Left lung (tissue), 4 donors: ENCODE measurements at regions not wholly inside any gene's neighbourhood (a gene's known extent, or its start where the extent isn't known, plus 50 kb on each side); places are given as distances from the start of the nearest gene placed in this dataset.

Experiments used
- ATAC-seq: fragments of 200-7000 bp; cut with Tn5 transposase; one replicate; pipeline ENCODE4 v1.9.1; 2020; ENCODE audit warnings: moderate library complexity
- DNase-seq, 4 donors: peaks; one replicate each; pipeline ENCODE4 v3.0.0-alpha.2; 2013 to 2020
- H3K27ac ChIP-seq, 2 donors: fragments of 200-600 bp; sonication (generic) in 1 of 2; one replicate each; pipeline versions ENCODE4 v1.5.0 to v1.8.0; 2020 to 2021
- H3K27me3 ChIP-seq, 2 donors: fragments of 200-600 bp; sonication (generic) in 1 of 2; one replicate each; pipeline versions ENCODE4 v1.5.0 to v1.8.0; 2020 to 2021
- H3K36me3 ChIP-seq, 2 donors: fragments of 200-600 bp; sonication (generic) in 1 of 2; one replicate each; pipeline versions ENCODE4 v1.5.0 to v1.8.0; 2020 to 2021
- H3K4me1 ChIP-seq, 2 donors: fragments of 200-600 bp; one replicate each; pipeline ENCODE4 v1.8.0; 2021
- H3K4me3 ChIP-seq, 2 donors: fragments of 200-600 bp; sonication (generic) in 1 of 2; one replicate each; pipeline versions ENCODE4 v1.5.0 to v1.8.0; 2020 to 2021; ENCODE audit warnings: mild to moderate bottlenecking in 1 of 2
- H3K9me3 ChIP-seq, 2 donors: fragments of 200-600 bp; sonication (generic) in 1 of 2; one replicate each; pipeline versions ENCODE4 v1.5.0 to v1.8.0; 2020 to 2021
- intact Hi-C, 2 donors: fragments of 100-400 bp; cut with DNase I; formaldehyde crosslinking; loops; one replicate each; pipeline versions ENCODE4 v1.11.2 to v1.14.2; 2022
- TF ChIP-seq, protein P1 (sequence below), 2 donors: fragments of 200-600 bp; sonication (generic) in 1 of 2; IDR thresholded peaks; one replicate each; pipeline versions ENCODE4 v1.5.0 to v1.8.0; 2021; ENCODE audit warnings: antibody characterized with exemption in 2 of 2
- donor health status: DM: no; HTN: yes; CAD: no.
- donor health status: DM: no; HTN: no; CAD: no.

DNA sequence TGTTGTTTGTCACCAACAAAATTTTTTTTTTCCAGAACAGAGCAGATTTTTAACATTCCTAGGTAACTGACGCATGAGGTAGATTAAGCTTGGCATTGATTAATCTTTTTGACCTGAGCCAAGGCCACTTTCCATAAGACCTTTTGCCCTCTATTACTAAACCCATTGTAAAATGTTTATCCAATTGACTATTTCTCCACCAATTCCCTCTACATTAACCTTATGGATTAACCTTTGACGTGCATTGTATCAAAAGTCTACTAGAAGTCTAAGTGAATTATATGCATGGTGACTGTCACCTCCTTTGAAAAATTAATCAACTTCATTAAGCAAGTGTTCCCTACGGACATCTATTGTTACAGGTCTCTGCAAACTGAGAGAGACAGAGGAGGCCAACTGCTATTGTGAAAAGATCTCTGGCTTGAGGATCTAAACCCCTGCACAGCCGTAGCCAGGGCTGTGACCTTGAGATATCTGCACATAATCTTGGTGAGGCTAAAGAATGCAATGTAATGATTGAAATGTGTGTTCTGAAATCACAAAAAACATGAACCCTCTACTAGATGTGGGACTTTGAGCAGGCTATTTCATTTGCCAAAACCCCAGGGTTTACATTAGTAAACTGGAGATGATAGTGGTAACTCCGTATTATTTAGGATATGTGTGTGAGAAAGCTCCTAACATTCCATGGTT is 632.2 kb downstream of the TLR4 start:
- intact Hi-C loops, result no loop called here
- H3K4me3 ChIP-seq, result no peak overlapping the region
- no peaks in the 10 kb centered on the region for H3K4me1 ChIP-seq

GRCh38 chr9:118336943-118337330 is 632.7 kb downstream of the TLR4 start:
- intact Hi-C loops, result no loop called here
- ATAC-seq (no peak), DNase-seq (no peak)
- Histone ChIP-seq H3K4me3 (no peak overlapping the region), H3K27me3 (no peaks in the 10 kb centered on the region), H3K36me3 (no peaks in the 10 kb centered on the region), H3K9me3 (no peaks in the 10 kb centered on the region), H3K27ac (no peak overlapping the region), H3K4me1 (no peaks in the 10 kb centered on the region)
- TF ChIP-seq, protein P1, sequence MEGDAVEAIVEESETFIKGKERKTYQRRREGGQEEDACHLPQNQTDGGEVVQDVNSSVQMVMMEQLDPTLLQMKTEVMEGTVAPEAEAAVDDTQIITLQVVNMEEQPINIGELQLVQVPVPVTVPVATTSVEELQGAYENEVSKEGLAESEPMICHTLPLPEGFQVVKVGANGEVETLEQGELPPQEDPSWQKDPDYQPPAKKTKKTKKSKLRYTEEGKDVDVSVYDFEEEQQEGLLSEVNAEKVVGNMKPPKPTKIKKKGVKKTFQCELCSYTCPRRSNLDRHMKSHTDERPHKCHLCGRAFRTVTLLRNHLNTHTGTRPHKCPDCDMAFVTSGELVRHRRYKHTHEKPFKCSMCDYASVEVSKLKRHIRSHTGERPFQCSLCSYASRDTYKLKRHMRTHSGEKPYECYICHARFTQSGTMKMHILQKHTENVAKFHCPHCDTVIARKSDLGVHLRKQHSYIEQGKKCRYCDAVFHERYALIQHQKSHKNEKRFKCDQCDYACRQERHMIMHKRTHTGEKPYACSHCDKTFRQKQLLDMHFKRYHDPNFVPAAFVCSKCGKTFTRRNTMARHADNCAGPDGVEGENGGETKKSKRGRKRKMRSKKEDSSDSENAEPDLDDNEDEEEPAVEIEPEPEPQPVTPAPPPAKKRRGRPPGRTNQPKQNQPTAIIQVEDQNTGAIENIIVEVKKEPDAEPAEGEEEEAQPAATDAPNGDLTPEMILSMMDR (IDR thresholded peaks at IDR 0.05), result no peak

More for the DNA sequence above, 632.2 kb downstream of the TLR4 start:
- TF ChIP-seq, protein P1 (IDR thresholded peaks at IDR 0.05), result no peak
- ATAC-seq (no peak), DNase-seq (no peak)
- no peaks in the 10 kb centered on the region for H3K36me3 ChIP-seq
- H3K27me3 ChIP-seq, result no peaks in the 10 kb centered on the region
- no peak overlapping the region for H3K27ac ChIP-seq
- H3K9me3 ChIP-seq, result no peaks in the 10 kb centered on the region

- DNase-seq (no peak), ATAC-seq (no peak)
- TF ChIP-seq, protein P1 (IDR thresholded peaks at IDR 0.05), result no peak
- Histone ChIP-seq H3K4me3 (no peak overlapping the region), H3K27me3 (no peaks in the 10 kb centered on the region), H3K27ac (no peak overlapping the region), H3K4me1 (no peaks in the 10 kb centered on the region), H3K9me3 (peaks cover 0 to 17% of the 10 kb centered on the region in 2 donors), H3K36me3 (no peaks in the 10 kb centered on the region)
- intact Hi-C loops, result no loop called here
These were observed 655.8 kb downstream of the TLR4 start for GRCh38 chr9:118360036-118360435.

GRCh38 chr9:118362123-118362522 is 657.9 kb downstream of the TLR4 start:
- no peak overlapping the region for H3K4me3 ChIP-seq
- DNase-seq (no peak), ATAC-seq (no peak)
- no peaks in the 10 kb centered on the region for H3K4me1 ChIP-seq
- peaks cover 0 to 17% of the 10 kb centered on the region in 2 donors for H3K9me3 ChIP-seq
- H3K27me3 ChIP-seq, result no peaks in the 10 kb centered on the region
- intact Hi-C loops, result no loop called here
- no peak overlapping the region for H3K27ac ChIP-seq
- TF ChIP-seq, protein P1 (IDR thresholded peaks at IDR 0.05), result no peak
- no peaks in the 10 kb centered on the region for H3K36me3 ChIP-seq

DNA sequence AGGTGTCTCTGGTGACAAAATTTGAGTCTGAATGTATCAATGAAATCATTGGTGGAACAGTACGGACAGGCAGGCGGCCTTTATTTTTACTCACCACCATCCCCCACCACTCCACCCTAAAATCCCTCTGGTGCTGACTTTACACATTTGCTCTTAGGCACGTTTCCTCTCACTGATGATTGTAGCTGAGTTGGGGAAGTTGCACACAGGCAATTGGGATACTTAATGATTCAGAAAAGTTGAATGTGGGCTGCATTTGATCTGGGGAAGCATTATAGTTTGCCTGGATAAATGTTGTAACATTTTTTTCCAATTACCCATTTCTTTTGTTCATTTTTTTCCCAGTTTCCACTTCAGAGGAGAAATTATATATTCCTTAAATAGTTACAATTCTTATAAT is 658.4 kb downstream of the TLR4 start:
- Histone ChIP-seq H3K36me3 (no peaks in the 10 kb centered on the region), H3K4me3 (no peak overlapping the region), H3K27ac (no peak overlapping the region), H3K9me3 (peaks cover 0 to 17% of the 10 kb centered on the region in 2 donors), H3K27me3 (no peaks in the 10 kb centered on the region), H3K4me1 (no peaks in the 10 kb centered on the region)
- ATAC-seq, result no peak
- TF ChIP-seq, protein P1 (IDR thresholded peaks at IDR 0.05), result no peak
- no peak for DNase-seq
- intact Hi-C loops, result no loop called here
